ENCODE measurements at regions not wholly inside any gene's neighbourhood (a gene's known extent, or its start where the extent isn't known, plus 50 kb on each side); places are given as distances from the start of the nearest gene placed in this dataset.

DNA sequence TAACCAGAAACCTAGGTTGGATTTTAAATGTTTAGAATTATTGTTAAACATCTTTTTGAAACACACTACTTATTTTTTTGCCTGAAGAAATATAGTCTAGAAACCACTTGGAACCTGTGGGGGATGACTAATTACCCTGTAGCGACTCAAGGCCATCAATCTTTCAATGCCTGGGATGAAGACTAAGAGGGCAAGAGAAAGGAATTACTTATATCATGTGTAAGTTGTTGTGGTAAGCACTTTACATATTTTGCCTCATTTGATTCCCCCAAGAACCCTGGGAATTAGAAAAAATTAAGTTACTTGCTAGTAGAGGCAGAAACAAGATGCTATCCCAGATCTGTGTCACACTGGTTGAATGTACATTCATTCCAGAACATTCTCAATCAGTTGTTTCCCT lies 170.9 kb upstream of the GRIA3 start:
- Mint-ChIP-seq H3K36me3 (ENCODE audit: low read depth) (peaks cover 2% of the 10 kb centered on the region), H3K27ac (ENCODE audit: unreplicated experiment) (no peak overlapping the region), H3K4me1 (no peaks in the 10 kb centered on the region), H3K9me3 (peaks cover 26% of the 10 kb centered on the region), H3K4me3 (no peak overlapping the region), H3K27me3 (ENCODE audit: low read depth) (no peaks in the 10 kb centered on the region)
- TF ChIP-seq, protein P1, sequence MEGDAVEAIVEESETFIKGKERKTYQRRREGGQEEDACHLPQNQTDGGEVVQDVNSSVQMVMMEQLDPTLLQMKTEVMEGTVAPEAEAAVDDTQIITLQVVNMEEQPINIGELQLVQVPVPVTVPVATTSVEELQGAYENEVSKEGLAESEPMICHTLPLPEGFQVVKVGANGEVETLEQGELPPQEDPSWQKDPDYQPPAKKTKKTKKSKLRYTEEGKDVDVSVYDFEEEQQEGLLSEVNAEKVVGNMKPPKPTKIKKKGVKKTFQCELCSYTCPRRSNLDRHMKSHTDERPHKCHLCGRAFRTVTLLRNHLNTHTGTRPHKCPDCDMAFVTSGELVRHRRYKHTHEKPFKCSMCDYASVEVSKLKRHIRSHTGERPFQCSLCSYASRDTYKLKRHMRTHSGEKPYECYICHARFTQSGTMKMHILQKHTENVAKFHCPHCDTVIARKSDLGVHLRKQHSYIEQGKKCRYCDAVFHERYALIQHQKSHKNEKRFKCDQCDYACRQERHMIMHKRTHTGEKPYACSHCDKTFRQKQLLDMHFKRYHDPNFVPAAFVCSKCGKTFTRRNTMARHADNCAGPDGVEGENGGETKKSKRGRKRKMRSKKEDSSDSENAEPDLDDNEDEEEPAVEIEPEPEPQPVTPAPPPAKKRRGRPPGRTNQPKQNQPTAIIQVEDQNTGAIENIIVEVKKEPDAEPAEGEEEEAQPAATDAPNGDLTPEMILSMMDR (conservative IDR thresholded peaks at IDR 0.05) = no peak
- no peak for DNase-seq (ENCODE audit: low read depth, low spot score)

DNA sequence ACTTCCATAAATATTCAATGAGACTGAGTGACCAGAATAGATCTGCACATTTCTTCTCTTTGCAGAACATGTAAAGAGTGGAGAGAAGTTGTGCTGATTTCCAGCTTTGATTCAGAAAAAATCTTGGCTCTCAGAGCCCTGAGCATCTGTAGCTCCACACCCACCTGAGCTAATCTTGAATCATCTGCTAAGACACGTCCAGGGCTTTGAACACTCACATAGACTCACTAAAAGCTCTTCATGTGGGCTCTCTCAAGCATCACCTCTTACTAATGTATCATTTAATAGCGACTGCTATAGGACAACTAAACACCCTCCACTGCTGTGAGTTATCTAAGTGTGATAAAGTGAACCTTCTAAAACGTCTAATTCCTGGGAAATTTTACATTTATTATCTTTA lies 147.7 kb upstream of the GRIA3 start:
- no peak for DNase-seq (ENCODE audit: low read depth, low spot score)
- TF ChIP-seq, protein P1 (conservative IDR thresholded peaks at IDR 0.05) = no peak
- H3K4me3 Mint-ChIP-seq = no peak overlapping the region
- H3K27me3 Mint-ChIP-seq (ENCODE audit: low read depth) = no peaks in the 10 kb centered on the region
- H3K27ac Mint-ChIP-seq (ENCODE audit: unreplicated experiment) = no peak overlapping the region
- peaks cover 11% of the 10 kb centered on the region for H3K9me3 Mint-ChIP-seq
- H3K4me1 Mint-ChIP-seq = no peaks in the 10 kb centered on the region
- no peaks in the 10 kb centered on the region for H3K36me3 Mint-ChIP-seq (ENCODE audit: low read depth)

DNA sequence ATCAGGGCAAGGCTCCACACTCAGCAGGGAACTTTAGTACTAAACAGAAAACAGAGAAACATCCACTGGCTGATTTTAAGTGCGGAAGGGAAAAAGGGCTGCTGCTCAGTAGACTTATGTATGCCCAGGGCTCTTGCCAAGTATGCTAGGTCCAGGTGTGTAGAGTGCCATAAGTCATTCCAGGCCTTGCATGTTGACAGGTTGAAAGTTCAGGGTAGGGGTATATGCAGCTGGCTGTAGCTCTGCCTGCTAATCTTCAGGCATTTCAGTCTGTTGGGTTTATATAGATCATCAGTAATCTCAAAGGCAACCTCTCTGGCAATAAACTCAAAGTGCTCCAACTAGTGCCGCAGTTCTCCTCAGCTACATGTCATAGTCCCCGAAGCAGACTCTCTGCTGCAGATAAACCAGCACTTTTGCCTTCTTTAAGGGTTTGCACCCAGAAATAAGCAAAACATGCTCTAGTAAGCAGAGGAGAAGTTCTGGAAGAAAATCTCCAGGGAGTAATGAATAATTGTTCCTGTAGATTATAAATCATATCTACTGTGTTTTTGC lies 134.9 kb upstream of the GRIA3 start:
- no peaks in the 10 kb centered on the region for H3K27me3 Mint-ChIP-seq (ENCODE audit: low read depth)
- TF ChIP-seq, protein P1 (conservative IDR thresholded peaks at IDR 0.05) = no peak
- H3K4me3 Mint-ChIP-seq = no peak overlapping the region

DNA sequence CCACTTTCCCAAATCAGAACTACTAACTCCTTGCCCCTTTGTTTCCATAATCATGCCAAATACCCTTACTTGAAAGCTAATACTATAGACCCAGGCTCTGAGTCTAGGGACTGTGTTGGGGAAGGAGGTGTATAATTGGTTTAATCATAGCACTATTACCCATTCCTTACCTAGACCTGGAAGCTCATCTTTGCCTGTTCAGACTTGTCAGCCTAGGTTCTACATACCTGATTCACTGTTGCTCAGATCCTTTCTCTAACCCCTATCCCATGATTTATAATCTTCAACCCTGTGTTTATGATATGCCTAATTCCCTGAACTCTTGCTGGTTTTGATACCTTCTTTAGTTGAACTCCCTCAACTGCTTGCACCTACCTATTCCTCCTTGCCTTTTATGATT lies 123.1 kb upstream of the GRIA3 start:
- H3K27me3 Mint-ChIP-seq (ENCODE audit: low read depth) = no peaks in the 10 kb centered on the region
- H3K27ac Mint-ChIP-seq (ENCODE audit: unreplicated experiment) = no peak overlapping the region
- TF ChIP-seq, protein P1 (conservative IDR thresholded peaks at IDR 0.05) = no peak
- H3K9me3 Mint-ChIP-seq = peaks cover 4% of the 10 kb centered on the region
- peaks cover 3% of the 10 kb centered on the region for H3K36me3 Mint-ChIP-seq (ENCODE audit: low read depth)
- DNase-seq (ENCODE audit: low read depth, low spot score) = no peak
- no peak overlapping the region for H3K4me3 Mint-ChIP-seq
- H3K4me1 Mint-ChIP-seq = no peaks in the 10 kb centered on the region

More for the DNA sequence above, 134.9 kb upstream of the GRIA3 start:
- H3K27ac Mint-ChIP-seq (ENCODE audit: unreplicated experiment) = no peak overlapping the region
- no peaks in the 10 kb centered on the region for H3K36me3 Mint-ChIP-seq (ENCODE audit: low read depth)
- H3K4me1 Mint-ChIP-seq = no peaks in the 10 kb centered on the region
- H3K9me3 Mint-ChIP-seq = no peaks in the 10 kb centered on the region
- DNase-seq (ENCODE audit: low read depth, low spot score) = no peak

DNA sequence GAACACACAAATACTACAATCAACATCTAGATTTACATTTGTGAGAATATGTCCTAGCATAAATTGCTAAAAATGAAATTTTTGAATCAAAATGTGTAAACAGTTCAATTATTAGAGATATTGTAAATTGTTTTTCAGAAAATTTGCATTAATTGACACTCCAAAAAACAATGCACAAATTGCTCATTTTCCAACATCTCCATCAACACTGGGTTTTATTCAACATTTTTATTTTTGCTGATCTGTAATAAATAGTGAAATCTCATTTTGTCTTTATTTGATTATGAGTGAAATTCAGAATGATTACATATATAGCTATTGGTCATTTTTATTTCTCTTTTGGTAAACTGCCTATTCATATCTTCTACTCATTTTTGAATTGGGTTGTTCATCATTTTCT lies 120.0 kb upstream of the GRIA3 start:
- Mint-ChIP-seq H3K27me3 (ENCODE audit: low read depth) (no peaks in the 10 kb centered on the region), H3K36me3 (ENCODE audit: low read depth) (peaks cover 3% of the 10 kb centered on the region), H3K4me3 (no peak overlapping the region), H3K27ac (ENCODE audit: unreplicated experiment) (no peak overlapping the region), H3K9me3 (peaks cover 10% of the 10 kb centered on the region), H3K4me1 (no peaks in the 10 kb centered on the region)
- no peak for DNase-seq (ENCODE audit: low read depth, low spot score)
- TF ChIP-seq, protein P1 (conservative IDR thresholded peaks at IDR 0.05) = no peak

Measured in neural crest cell (in vitro differentiated cells).